ENCODE measurements at regions not wholly inside any gene's neighbourhood (a gene's known extent, or its start where the extent isn't known, plus 50 kb on each side); places are given as distances from the start of the nearest gene placed in this dataset.

DNA sequence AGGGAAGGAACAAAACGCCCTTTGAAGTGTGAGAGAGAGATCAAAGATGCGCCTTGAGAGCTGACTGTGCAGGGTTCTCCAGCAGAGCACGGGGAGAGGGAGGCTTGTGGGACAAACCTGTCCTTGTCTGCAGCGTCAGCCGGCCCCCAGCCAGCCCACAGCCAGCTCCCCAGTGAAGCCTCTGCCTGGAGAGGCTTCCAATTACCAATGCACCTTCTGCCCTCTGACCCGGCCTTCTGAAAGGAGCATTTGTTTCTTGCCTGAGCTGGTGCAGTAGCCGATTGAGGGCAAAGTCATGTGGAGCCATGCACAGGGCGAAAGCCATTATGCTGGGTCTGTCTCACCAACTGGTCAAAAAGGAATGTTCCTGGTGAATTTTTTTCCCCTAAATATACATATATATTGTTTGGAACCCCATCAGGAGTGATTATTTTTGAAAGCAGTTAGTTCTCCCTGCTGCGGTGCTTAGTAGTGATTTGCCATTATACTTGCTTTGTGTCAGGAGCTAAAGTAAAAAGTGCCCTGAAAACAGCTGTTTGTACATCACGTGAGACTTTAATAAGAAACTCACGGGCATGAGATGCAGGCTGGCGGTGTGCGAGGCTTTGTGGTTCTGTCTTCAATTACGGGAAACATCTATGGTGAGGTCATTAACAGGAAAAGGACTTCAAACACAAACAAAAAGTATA lies 268.6 kb downstream of the KLF6 start:
- no peak for DNase-seq (ENCODE audit: low read depth)

GRCh38 chr10:3514691-3515090 lies 270.3 kb downstream of the KLF6 start:
- DNase-seq (ENCODE audit: low read depth), result no peak

- no peak for DNase-seq (ENCODE audit: low read depth)
These were observed 272.7 kb downstream of the KLF6 start for GRCh38 chr10:3512263-3512662.

DNA sequence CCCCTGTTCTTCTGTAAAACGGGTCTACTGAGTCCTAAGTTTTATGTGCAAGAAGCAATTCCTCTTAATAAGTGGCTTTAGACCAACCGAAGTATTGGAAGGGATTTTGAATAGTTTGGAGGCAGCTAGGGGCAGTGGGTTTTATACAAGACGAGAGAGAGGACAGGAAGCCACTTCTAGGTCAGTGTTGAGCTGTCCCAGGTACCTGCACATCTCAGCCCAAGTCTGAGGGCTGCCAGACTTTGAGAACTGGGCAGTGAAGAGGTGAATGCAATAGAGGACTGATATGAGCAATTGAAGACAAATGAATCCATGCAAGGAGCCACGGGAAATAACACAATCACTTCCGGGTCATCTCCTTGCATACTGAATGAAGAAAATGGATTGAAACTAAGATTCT lies 273.5 kb downstream of the KLF6 start:
- DNase-seq (ENCODE audit: low read depth), result no peak

- no peak for DNase-seq (ENCODE audit: low read depth)
These were observed 274.3 kb downstream of the KLF6 start for GRCh38 chr10:3510741-3511140.

- DNase-seq (ENCODE audit: low read depth), result no peak
These were observed 275.7 kb downstream of the KLF6 start for GRCh38 chr10:3509355-3509754.

GRCh38 chr10:3503299-3503698 lies 281.7 kb downstream of the KLF6 start:
- DNase-seq (ENCODE audit: low read depth), result no peak

GRCh38 chr10:3502673-3503072 lies 282.3 kb downstream of the KLF6 start:
- no peak for DNase-seq (ENCODE audit: low read depth)

GRCh38 chr10:3500408-3500856 lies 284.6 kb downstream of the KLF6 start:
- peak; percentile 69 for DNase-seq (ENCODE audit: low read depth)

DNA sequence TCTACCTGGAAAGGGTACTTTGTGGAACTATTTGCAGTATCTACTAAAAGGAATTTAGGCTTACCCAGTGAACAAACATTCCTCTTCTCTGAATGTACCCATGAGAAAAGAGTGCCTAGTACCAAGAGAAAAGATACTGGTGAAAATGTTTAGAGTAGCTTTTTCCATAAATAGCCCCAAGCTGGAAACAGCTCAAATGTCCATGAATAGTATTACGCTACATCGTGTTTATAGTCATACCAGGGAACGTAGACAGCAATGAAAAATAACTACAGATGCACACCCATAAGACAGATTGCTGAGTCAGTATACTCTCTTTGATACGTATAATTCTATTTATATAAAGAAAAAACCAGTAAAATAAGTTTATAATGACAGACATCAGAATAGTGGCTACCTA lies 285.9 kb downstream of the KLF6 start:
- DNase-seq (ENCODE audit: low read depth), result no peak

DNA sequence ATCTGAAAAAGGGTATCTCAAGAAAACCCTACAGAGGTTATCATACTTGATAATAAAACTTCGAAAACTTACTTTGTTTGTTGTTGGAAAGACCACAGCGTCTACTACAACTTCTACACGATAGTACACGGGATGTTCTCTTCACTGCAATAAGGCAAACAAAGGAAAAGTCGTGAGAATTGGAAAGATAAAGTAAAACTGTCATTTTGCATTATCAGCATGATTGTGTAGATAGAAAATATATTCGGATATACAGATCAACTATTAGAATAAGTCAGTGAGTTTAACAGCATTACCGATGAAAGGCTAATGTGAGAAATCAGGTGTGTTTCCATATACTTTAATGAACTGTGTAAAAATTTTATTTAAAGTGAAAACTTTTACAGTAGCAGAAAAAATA lies 287.4 kb downstream of the KLF6 start:
- no peak for DNase-seq (ENCODE audit: low read depth)

DNA sequence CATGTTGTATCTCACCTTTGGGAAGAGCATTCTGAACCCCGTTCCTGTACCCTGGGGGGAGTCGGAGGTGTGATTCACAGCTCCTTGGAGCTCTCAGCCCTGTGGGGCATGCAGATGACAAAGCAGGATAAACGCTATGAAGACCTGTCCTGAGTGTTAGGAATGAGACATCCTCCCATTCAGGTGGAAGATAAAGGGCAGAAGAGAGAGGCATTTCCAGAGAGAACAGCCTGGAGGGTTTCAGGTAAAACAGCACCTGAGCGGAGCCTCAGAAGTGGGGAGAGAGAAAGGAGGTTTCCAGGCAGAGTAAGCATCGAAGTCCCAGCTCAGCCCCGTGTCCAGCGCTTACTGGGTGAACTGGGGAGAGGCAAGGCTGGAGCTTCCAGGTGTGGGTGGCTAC lies 288.9 kb downstream of the KLF6 start:
- no peak for DNase-seq (ENCODE audit: low read depth)

DNA sequence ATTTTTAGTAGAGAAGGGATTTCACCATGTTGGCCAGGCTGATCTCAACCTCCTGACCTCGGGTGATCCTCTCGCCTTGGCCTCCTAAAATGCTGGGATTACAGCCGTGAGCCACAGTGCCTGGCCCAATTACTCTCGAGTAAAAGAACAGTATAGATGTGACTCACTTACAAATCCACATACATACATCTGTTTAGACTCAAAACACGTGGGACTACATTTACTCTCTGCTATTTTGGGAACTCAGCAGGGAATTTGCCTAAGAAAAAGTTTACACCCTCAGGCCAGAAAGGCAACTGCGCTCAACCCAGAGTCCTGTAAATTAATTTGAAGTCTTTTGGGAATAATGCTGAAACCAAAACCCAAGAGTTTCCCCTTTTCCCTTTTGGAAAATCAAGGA lies 289.7 kb downstream of the KLF6 start:
- no peak for DNase-seq (ENCODE audit: low read depth)

DNA sequence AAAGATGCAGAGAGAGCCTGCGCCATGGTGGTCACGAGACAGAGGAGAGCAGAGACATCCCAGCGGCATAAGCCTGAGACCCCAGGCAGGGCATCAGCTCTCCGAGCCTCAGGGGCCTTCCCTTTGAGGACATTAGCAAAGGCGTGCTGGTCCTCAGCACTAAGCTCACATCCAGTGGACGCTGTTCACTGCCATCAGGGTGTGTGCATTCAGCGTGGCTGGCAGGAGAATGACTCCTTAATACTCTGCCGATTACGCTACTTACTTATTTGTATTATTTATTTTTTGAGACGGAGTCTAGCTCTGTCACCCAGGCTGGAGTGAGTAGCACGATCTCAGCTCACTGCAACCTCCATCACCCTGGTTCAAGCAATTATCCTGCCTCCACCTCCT lies 290.2 kb downstream of the KLF6 start:
- DNase-seq (ENCODE audit: low read depth), result no peak

- DNase-seq (ENCODE audit: low read depth), result no peak
These were observed 290.7 kb downstream of the KLF6 start for GRCh38 chr10:3494131-3494837.

GRCh38 chr10:3493621-3494020 lies 291.4 kb downstream of the KLF6 start:
- DNase-seq (ENCODE audit: low read depth), result no peak

GRCh38 chr10:3491571-3491970 lies 293.4 kb downstream of the KLF6 start:
- no peak for DNase-seq (ENCODE audit: low read depth)

DNA sequence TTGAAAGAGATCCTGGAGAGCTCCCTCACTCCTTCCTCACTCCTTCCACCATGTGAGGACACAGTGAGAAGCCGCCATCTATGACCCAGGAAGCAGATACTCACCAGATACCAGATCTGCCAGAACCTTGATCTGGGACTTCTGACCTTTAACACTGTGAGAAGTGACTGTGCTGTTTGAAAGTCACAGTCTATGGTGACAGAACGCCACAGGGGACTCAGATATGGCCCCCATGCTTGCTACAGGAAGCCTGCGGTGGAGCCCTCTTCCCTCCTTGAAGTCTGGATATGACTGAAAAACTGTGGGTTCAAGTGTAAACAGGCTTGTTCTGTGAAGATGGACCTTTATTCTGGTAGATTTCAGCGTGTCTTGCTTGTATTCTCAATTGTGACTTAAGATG lies 297.8 kb downstream of the KLF6 start:
- DNase-seq (ENCODE audit: low read depth), result no peak

GRCh38 chr10:3486346-3487065 lies 298.5 kb downstream of the KLF6 start:
- no peak for DNase-seq (ENCODE audit: low read depth)

GRCh38 chr10:3485057-3485686 lies 299.8 kb downstream of the KLF6 start:
- no peak for DNase-seq (ENCODE audit: low read depth)

DNA sequence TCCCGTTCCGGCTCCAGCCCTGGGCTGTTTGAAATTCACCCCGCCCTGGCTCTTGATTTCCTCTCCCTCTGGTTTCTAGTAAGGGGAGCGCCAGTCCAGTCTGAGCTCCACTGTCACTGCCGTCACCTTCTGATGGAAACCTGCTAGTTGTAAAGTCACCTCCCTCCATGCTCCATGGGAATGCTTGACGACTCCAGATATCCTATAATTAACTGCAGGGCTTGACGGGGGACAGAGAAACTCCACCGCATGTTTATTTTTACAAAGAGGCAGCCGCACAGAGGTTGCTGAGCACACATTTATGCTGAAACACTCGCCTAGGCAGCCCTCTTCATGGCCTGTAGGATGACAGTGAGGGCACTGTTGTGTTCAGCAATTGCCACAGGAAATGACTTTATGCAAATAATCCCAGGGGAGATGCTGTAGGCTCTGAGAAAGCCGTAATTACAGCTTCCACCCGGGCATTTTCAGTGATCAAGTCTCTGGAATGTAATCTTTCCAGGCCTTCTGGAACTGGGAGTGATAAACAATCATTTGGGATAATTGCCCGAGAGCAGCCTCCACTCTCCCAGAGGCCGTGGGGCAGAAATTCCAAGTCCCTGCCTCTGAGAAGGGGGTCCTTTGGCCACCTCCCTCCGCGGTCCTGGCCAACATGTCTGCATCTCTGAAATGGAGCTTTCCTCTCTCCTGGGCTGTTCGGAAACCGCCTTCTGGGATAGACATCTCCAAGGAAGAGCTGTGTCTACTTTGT lies 300.5 kb downstream of the KLF6 start:
- DNase-seq (ENCODE audit: low read depth), result no peak
